ENCODE measurements at regions not wholly inside any gene's neighbourhood (a gene's known extent, or its start where the extent isn't known, plus 50 kb on each side); places are given as distances from the start of the nearest gene placed in this dataset.

DNA sequence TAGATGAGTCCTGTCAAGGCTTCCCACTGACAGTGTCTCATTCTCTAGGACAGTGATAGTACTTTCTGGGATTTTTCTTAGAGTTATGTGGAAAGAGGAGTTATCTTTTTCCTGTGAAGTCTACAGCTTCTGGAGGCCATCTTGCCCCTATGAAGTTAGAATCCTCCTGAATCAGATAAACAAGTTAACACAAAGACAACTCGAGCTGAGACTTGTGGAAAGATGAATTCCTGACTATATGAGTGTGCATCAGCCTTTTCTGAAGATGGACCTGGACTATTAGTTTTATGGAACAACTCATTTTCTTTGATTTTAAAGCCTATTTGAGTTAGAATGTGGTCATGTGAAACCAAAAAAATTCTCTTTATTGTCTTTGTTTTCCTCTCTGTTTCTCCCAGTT lies 290.9 kb downstream of the LRRIQ3 start:
- Histone ChIP-seq H3K9me2 (ENCODE audit: insufficient read depth) (no peaks in the 10 kb centered on the region; the same call in 1 of the 2 replicates), H3K9me3 (ENCODE audit: insufficient read depth, low read depth) (no peaks in the 10 kb centered on the region), H2AFZ (no peak overlapping the region), H3K4me3 (no peak overlapping the region), H3K4me2 (no peak overlapping the region), H3K4me1 (replicated peaks; ENCODE audit: insufficient read depth) (no peaks in the 10 kb centered on the region), H3K27ac (no peak overlapping the region), H3K79me2 (ENCODE audit: low read depth) (no peaks in the 10 kb centered on the region), H3F3A (ENCODE audit: insufficient read depth, low read depth) (no peaks in the 10 kb centered on the region), H3K27me3 (ENCODE audit: insufficient read depth, low read depth) (no peaks in the 10 kb centered on the region), H4K20me1 (ENCODE audit: insufficient read depth) (no peaks in the 10 kb centered on the region), H3K36me3 (ENCODE audit: low read depth) (no peaks in the 10 kb centered on the region)
- CTCF ChIA-PET, result no interaction called here
- no TSS peak for BruUV-seq (replicated peaks)
- intact Hi-C loops (cut with micrococcal nuclease; ENCODE audit: unreplicated experiment), result no loop called here
- DNase-seq, result no peak
- POLR2A ChIA-PET (ENCODE audit: unreplicated experiment), result no interaction called here
- no peak for TF ChIP-seq EZH2 (IDR thresholded peaks at IDR 0.05; ENCODE audit: low read depth)

DNA sequence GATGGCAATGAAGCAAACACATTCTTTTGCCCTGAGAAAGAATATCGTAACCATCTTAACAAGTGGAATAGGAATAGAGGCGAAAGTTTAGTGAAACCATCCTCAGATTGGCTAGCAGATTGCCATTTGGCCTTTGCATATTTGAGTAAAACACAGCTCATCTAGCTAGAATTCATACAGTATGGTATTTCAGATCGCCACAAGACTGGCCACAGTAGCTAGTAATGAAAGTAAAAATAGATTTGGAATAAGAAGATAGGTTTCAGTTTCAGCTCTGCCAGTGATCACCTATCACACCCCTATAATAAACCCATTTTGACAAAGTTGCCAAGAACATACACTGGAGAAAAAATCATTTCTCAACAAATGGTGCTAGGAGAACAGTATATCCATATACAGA lies 294.9 kb downstream of the LRRIQ3 start:
- H4K20me1 ChIP-seq (ENCODE audit: insufficient read depth), result no peaks in the 10 kb centered on the region
- H3K36me3 ChIP-seq (ENCODE audit: low read depth), result no peaks in the 10 kb centered on the region
- H3K4me1 ChIP-seq (replicated peaks; ENCODE audit: insufficient read depth), result no peaks in the 10 kb centered on the region
- intact Hi-C loops (cut with micrococcal nuclease; ENCODE audit: unreplicated experiment), result no loop called here
- no peak overlapping the region for H3K4me2 ChIP-seq
- no TSS peak for BruUV-seq (replicated peaks)
- POLR2A ChIA-PET (ENCODE audit: unreplicated experiment), result no interaction called here
- H3K4me3 ChIP-seq, result no peak overlapping the region
- no peaks in the 10 kb centered on the region for H3F3A ChIP-seq (ENCODE audit: insufficient read depth, low read depth)
- H3K9me3 ChIP-seq (ENCODE audit: insufficient read depth, low read depth), result no peaks in the 10 kb centered on the region
- no peaks in the 10 kb centered on the region; the same call in 1 of the 2 replicates for H3K9me2 ChIP-seq (ENCODE audit: insufficient read depth)
- no peaks in the 10 kb centered on the region for H3K79me2 ChIP-seq (ENCODE audit: low read depth)
- H3K27ac ChIP-seq, result no peak overlapping the region
- CTCF ChIA-PET, result no interaction called here
- H3K27me3 ChIP-seq (ENCODE audit: insufficient read depth, low read depth), result no peaks in the 10 kb centered on the region
- TF ChIP-seq, protein P1, sequence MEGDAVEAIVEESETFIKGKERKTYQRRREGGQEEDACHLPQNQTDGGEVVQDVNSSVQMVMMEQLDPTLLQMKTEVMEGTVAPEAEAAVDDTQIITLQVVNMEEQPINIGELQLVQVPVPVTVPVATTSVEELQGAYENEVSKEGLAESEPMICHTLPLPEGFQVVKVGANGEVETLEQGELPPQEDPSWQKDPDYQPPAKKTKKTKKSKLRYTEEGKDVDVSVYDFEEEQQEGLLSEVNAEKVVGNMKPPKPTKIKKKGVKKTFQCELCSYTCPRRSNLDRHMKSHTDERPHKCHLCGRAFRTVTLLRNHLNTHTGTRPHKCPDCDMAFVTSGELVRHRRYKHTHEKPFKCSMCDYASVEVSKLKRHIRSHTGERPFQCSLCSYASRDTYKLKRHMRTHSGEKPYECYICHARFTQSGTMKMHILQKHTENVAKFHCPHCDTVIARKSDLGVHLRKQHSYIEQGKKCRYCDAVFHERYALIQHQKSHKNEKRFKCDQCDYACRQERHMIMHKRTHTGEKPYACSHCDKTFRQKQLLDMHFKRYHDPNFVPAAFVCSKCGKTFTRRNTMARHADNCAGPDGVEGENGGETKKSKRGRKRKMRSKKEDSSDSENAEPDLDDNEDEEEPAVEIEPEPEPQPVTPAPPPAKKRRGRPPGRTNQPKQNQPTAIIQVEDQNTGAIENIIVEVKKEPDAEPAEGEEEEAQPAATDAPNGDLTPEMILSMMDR (conservative IDR thresholded peaks at IDR 0.05), result no peak
- TF ChIP-seq EZH2 (IDR thresholded peaks at IDR 0.05; ENCODE audit: low read depth), result no peak
- DNase-seq, result no peak
- no peak overlapping the region for H2AFZ ChIP-seq

DNA sequence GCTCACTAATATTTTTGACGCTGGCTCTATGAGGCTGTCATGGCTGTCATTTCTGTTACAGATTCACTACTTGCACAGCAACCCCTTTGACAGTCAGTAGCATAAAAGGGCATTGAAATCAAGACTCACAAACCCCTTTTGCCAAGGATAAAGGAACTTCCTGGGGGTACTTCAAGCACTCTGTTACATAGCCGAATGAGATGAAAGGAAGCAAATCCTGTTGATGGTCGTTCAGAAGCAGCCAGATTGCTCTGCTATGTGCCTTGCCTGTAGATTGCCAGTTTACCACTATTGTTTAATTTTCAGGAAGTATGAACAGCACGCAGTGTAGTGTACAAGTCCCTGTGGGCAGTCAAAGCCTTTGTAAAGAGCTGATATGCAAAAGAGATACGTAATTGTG lies 296.2 kb downstream of the LRRIQ3 start:
- no peak overlapping the region for H3K4me3 ChIP-seq
- no peak overlapping the region for H2AFZ ChIP-seq
- no peaks in the 10 kb centered on the region for H3F3A ChIP-seq (ENCODE audit: insufficient read depth, low read depth)
- no peaks in the 10 kb centered on the region for H3K4me1 ChIP-seq (replicated peaks; ENCODE audit: insufficient read depth)
- no peak for TF ChIP-seq EZH2 (IDR thresholded peaks at IDR 0.05; ENCODE audit: low read depth)
- TF ChIP-seq, protein P1 (conservative IDR thresholded peaks at IDR 0.05), result no peak
- BruUV-seq (replicated peaks), result no TSS peak
- H3K27ac ChIP-seq, result no peak overlapping the region
- H4K20me1 ChIP-seq (ENCODE audit: insufficient read depth), result no peaks in the 10 kb centered on the region
- H3K4me2 ChIP-seq, result no peak overlapping the region
- no peaks in the 10 kb centered on the region for H3K9me3 ChIP-seq (ENCODE audit: insufficient read depth, low read depth)
- H3K36me3 ChIP-seq (ENCODE audit: low read depth), result no peaks in the 10 kb centered on the region
- intact Hi-C loops (cut with micrococcal nuclease; ENCODE audit: unreplicated experiment), result no loop called here
- no peaks in the 10 kb centered on the region for H3K79me2 ChIP-seq (ENCODE audit: low read depth)
- CTCF ChIA-PET, result no interaction called here
- H3K27me3 ChIP-seq (ENCODE audit: insufficient read depth, low read depth), result no peaks in the 10 kb centered on the region
- no peaks in the 10 kb centered on the region; the same call in 1 of the 2 replicates for H3K9me2 ChIP-seq (ENCODE audit: insufficient read depth)
- POLR2A ChIA-PET (ENCODE audit: unreplicated experiment), result no interaction called here
- no peak for DNase-seq

DNA sequence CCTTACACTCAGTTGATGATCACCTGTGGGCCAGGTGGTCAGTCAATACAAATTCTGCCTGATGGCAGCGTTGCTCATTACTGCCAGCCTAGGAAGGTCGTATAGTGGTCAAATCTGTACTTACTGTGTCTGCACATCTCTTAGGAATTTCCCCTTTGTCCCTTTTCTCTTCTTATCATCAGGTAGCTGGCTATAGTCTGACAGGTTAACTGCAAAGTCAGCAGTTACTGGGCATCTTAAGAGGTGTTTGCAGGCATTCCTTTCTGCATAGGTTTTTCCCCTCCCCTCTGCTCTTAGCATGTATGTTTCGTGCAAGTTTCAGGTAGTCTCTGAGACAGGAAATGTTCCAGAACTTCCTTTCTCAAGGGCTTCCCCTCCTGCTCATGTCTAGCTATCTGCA lies 298.7 kb downstream of the LRRIQ3 start:
- TF ChIP-seq, protein P1 (conservative IDR thresholded peaks at IDR 0.05), result no peak
- no peak for TF ChIP-seq EZH2 (IDR thresholded peaks at IDR 0.05; ENCODE audit: low read depth)
- no TSS peak for BruUV-seq (replicated peaks)
- Histone ChIP-seq H4K20me1 (ENCODE audit: insufficient read depth) (no peaks in the 10 kb centered on the region), H3K36me3 (ENCODE audit: low read depth) (no peaks in the 10 kb centered on the region), H3K27me3 (ENCODE audit: insufficient read depth, low read depth) (no peaks in the 10 kb centered on the region), H3K9me3 (ENCODE audit: insufficient read depth, low read depth) (no peaks in the 10 kb centered on the region), H3K9me2 (ENCODE audit: insufficient read depth) (no peaks in the 10 kb centered on the region; the same call in 1 of the 2 replicates), H3K4me1 (replicated peaks; ENCODE audit: insufficient read depth) (no peaks in the 10 kb centered on the region), H3F3A (ENCODE audit: insufficient read depth, low read depth) (no peaks in the 10 kb centered on the region), H2AFZ (no peak overlapping the region), H3K4me2 (no peak overlapping the region), H3K79me2 (ENCODE audit: low read depth) (no peaks in the 10 kb centered on the region), H3K4me3 (no peak overlapping the region), H3K27ac (no peak overlapping the region)
- ChIA-PET CTCF (no interaction called here), POLR2A (ENCODE audit: unreplicated experiment) (no interaction called here)
- DNase-seq, result no peak
- intact Hi-C loops (cut with micrococcal nuclease; ENCODE audit: unreplicated experiment), result no loop called here

Data from PC-9 (cell line).